ENCODE measurements at regions not wholly inside any gene's neighbourhood (a gene's known extent, or its start where the extent isn't known, plus 50 kb on each side); places are given as distances from the start of the nearest gene placed in this dataset.

DNA sequence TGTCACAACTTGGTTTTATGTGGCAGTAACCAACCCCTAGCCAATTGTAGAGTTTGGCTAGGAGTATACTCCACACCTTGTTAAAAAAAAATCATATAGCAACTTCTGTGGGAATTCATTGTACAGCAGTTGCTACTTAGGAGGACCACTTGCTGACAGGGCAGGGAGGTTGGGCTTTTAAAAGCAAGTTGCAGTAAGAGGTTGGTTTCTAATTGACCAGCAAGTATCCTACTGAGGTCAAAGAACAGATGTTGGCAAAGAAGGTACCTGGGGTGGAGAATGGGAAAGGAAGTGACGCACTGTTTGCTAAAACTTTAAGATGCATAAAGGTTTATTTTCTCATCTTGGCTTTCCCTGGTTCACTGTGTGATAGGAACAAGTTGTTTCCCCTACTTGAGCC is 104.6 kb downstream of the TBX3 start:
- H3K4me3 ChIP-seq (ENCODE audit: low read depth, low read length): no peak overlapping the region
- TF ChIP-seq, protein P1, sequence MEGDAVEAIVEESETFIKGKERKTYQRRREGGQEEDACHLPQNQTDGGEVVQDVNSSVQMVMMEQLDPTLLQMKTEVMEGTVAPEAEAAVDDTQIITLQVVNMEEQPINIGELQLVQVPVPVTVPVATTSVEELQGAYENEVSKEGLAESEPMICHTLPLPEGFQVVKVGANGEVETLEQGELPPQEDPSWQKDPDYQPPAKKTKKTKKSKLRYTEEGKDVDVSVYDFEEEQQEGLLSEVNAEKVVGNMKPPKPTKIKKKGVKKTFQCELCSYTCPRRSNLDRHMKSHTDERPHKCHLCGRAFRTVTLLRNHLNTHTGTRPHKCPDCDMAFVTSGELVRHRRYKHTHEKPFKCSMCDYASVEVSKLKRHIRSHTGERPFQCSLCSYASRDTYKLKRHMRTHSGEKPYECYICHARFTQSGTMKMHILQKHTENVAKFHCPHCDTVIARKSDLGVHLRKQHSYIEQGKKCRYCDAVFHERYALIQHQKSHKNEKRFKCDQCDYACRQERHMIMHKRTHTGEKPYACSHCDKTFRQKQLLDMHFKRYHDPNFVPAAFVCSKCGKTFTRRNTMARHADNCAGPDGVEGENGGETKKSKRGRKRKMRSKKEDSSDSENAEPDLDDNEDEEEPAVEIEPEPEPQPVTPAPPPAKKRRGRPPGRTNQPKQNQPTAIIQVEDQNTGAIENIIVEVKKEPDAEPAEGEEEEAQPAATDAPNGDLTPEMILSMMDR (IDR thresholded peaks at IDR 0.05; ENCODE audit: low read depth, low read length): no peak
- TF ChIP-seq, protein P2, sequence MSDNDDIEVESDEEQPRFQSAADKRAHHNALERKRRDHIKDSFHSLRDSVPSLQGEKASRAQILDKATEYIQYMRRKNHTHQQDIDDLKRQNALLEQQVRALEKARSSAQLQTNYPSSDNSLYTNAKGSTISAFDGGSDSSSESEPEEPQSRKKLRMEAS (IDR thresholded peaks at IDR 0.05; ENCODE audit: low read depth, low read length): no peak
- TF ChIP-seq POLR2A (IDR thresholded peaks at IDR 0.05; ENCODE audit: extremely low read depth, insufficient read length) (no peak), MYC (IDR thresholded peaks at IDR 0.05; ENCODE audit: low read depth, low read length) (no peak)
- DNase-seq (ENCODE audit: low read depth): no peak

DNA sequence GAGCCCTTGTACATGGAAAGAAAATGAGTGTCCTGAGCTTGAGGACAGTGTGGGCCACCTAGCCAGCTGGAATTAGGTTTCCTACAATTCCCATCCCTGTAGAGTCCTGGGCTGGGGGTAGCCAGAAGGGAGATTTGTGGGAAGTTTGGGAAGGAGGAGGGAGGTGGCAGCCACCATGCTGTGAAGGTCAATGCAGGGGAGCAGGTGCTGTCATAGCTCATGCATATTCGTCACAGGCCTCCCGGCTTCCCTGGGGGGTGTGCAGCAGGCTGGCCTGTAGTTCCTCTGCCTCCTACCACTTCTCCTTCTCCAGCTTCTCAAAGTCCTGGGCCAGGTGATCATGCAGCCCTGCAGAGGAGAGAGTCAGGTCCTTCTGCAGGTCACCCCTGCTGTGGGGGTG is 121.3 kb downstream of the TBX3 start:
- H3K4me3 ChIP-seq (ENCODE audit: low read depth, low read length): no peak overlapping the region
- no peak for DNase-seq (ENCODE audit: low read depth)
- TF ChIP-seq, protein P1 (IDR thresholded peaks at IDR 0.05; ENCODE audit: low read depth, low read length): no peak
- TF ChIP-seq MYC (IDR thresholded peaks at IDR 0.05; ENCODE audit: low read depth, low read length) (no peak), POLR2A (IDR thresholded peaks at IDR 0.05; ENCODE audit: extremely low read depth, insufficient read length) (no peak)
- TF ChIP-seq, protein P2 (IDR thresholded peaks at IDR 0.05; ENCODE audit: low read depth, low read length): no peak

DNA sequence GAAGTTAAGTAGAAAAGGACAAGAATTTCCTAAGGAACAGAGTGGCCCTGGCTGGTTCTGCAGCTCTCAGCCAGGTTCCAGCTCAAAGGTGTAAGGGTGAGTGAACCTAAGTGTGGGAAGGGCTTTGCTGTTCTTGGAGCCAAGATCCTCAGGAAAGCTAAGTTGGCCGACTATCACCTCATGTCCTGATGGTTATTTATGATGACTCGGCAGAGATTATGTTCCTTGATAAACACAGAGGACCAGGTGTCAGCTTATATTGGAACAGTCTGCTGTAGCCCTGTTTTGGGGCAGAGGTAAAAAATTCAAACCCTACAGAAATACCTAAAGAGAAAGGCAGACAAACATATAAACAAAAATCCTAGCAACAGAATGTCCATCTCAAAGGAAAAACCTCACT is 128.5 kb downstream of the TBX3 start:
- no peak overlapping the region for H3K4me3 ChIP-seq (ENCODE audit: low read depth, low read length)
- DNase-seq (ENCODE audit: low read depth): no peak
- TF ChIP-seq, protein P1 (IDR thresholded peaks at IDR 0.05; ENCODE audit: low read depth, low read length): no peak
- TF ChIP-seq, protein P2 (IDR thresholded peaks at IDR 0.05; ENCODE audit: low read depth, low read length): no peak
- TF ChIP-seq POLR2A (IDR thresholded peaks at IDR 0.05; ENCODE audit: extremely low read depth, insufficient read length) (no peak), MYC (IDR thresholded peaks at IDR 0.05; ENCODE audit: low read depth, low read length) (no peak)

DNA sequence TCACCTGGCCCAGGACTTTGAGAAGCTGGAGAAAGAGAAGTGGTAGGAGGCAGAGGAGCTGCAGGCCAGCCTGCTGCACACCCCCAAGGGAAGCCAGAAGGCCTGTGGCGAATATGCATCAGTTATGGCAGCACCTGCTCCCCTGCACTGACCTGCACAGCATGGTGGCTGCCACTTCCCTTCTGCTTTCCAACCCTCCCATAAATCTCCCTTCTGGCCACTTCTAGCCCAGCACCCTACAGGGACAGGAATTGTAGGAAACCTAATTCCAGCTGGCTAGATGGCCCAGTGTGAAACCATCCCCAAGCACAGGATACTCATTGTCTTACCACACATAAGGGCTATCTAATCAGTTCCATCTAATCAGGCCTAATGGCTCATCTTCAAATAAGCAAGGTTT is 136.3 kb downstream of the TBX3 start:
- TF ChIP-seq, protein P1 (IDR thresholded peaks at IDR 0.05; ENCODE audit: low read depth, low read length): no peak
- TF ChIP-seq, protein P2 (IDR thresholded peaks at IDR 0.05; ENCODE audit: low read depth, low read length): no peak
- TF ChIP-seq POLR2A (IDR thresholded peaks at IDR 0.05; ENCODE audit: extremely low read depth, insufficient read length): no peak
- no peak for TF ChIP-seq MYC (IDR thresholded peaks at IDR 0.05; ENCODE audit: low read depth, low read length)
- no peak overlapping the region for H3K4me3 ChIP-seq (ENCODE audit: low read depth, low read length)
- no peak for DNase-seq (ENCODE audit: low read depth)

DNA sequence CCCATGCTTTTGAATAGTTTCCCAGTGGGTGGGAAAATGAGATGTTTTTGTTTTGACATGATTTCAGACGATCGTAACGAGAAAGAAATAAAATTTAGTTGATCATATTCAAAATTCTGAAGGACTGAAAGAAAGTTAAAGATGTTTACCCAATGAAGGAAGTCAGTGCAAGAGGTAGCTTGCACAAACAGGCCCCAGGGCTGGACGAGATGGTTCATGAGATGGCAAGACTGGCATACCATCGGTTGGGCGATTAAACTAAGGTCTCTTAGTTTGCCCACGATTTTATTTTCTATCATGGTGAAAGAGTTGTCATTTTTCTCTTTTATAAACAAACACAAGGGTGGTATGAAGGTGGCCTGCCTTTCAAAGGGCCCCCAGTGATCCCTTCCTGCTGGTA is 124.5 kb upstream of the TBX5 start:
- H3K4me3 ChIP-seq (ENCODE audit: low read depth, low read length): no peak overlapping the region
- no peak for DNase-seq (ENCODE audit: low read depth)
- TF ChIP-seq POLR2A (IDR thresholded peaks at IDR 0.05; ENCODE audit: extremely low read depth, insufficient read length) (no peak), MYC (IDR thresholded peaks at IDR 0.05; ENCODE audit: low read depth, low read length) (no peak)
- TF ChIP-seq, protein P1 (IDR thresholded peaks at IDR 0.05; ENCODE audit: low read depth, low read length): no peak
- TF ChIP-seq, protein P2 (IDR thresholded peaks at IDR 0.05; ENCODE audit: low read depth, low read length): no peak

DNA sequence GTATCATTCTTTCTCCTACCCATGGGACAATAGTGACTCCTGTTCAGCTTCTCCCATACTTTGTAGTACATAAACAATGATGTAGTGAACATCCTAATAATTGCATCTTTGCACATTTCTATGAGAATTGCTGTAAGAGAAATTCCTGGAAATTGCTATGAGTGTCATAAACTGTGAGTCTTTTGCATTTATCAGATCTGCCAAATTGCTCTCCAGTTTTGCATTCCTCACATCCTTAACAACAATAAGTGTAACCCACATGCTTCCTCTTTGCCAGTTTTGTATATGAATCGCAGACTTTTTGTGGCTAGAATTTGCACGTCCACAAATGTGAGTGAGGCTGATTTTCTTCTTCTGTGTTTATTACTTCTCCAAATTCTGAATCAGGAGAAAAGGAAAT is 124.0 kb upstream of the TBX5 start:
- no peak overlapping the region for H3K4me3 ChIP-seq (ENCODE audit: low read depth, low read length)
- TF ChIP-seq, protein P1 (IDR thresholded peaks at IDR 0.05; ENCODE audit: low read depth, low read length): no peak
- TF ChIP-seq, protein P2 (IDR thresholded peaks at IDR 0.05; ENCODE audit: low read depth, low read length): no peak
- TF ChIP-seq POLR2A (IDR thresholded peaks at IDR 0.05; ENCODE audit: extremely low read depth, insufficient read length) (no peak), MYC (IDR thresholded peaks at IDR 0.05; ENCODE audit: low read depth, low read length) (no peak)
- no peak for DNase-seq (ENCODE audit: low read depth)
